ENCODE measurements at regions not wholly inside any gene's neighbourhood (a gene's known extent, or its start where the extent isn't known, plus 50 kb on each side); places are given as distances from the start of the nearest gene placed in this dataset.

DNA sequence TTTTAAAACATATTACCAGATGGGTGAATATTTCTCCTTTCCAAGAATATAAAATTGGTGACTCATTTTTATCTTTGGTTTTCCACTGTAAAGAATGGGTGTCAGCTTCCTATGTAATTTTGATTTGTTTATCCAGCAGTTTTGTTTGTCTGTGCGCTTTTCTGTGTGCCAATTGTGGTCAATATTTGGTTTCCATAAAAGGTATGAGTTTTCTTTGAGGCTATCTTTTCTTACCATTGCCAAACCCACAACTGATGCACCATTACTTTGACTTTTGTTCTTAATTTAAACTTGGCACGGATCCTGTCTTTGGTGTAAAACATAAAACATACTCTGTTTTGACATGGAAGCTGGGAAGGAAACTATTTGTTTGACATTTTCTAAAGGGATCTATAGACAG is 78.8 kb upstream of the NAV3 start:
- no peaks in the 10 kb centered on the region for H3K36me3 Mint-ChIP-seq
- Histone ChIP-seq H3K9me3 (ENCODE audit: low read depth) (no peaks in the 10 kb centered on the region), H3K27ac (no peak overlapping the region), H3K4me3 (no peak overlapping the region), H3F3A (ENCODE audit: low read depth) (no peaks in the 10 kb centered on the region), H3K79me2 (ENCODE audit: low read depth) (no peaks in the 10 kb centered on the region), H3K4me2 (no peak overlapping the region), H3K9ac (no peak overlapping the region), H3K27me3 (no peaks in the 10 kb centered on the region), H3K36me3 (no peaks in the 10 kb centered on the region), H3K4me1 (peaks cover 11% of the 10 kb centered on the region), H4K20me1 (ENCODE audit: low read depth) (peaks cover 3% of the 10 kb centered on the region), H2AFZ (replicated peaks) (no peak overlapping the region)
- H3K9me3 Mint-ChIP-seq = no peaks in the 10 kb centered on the region
- no peak for DNase-seq (ENCODE audit: low spot score)
- H3K27ac Mint-ChIP-seq = no peak overlapping the region
- no peak overlapping the region for H3K4me3 Mint-ChIP-seq
- TF ChIP-seq EZH2 (IDR thresholded peaks at IDR 0.05) = no peak
- no peak for TF ChIP-seq EZH2phosphoT487 (IDR thresholded peaks at IDR 0.05)
- TF ChIP-seq, protein P1, sequence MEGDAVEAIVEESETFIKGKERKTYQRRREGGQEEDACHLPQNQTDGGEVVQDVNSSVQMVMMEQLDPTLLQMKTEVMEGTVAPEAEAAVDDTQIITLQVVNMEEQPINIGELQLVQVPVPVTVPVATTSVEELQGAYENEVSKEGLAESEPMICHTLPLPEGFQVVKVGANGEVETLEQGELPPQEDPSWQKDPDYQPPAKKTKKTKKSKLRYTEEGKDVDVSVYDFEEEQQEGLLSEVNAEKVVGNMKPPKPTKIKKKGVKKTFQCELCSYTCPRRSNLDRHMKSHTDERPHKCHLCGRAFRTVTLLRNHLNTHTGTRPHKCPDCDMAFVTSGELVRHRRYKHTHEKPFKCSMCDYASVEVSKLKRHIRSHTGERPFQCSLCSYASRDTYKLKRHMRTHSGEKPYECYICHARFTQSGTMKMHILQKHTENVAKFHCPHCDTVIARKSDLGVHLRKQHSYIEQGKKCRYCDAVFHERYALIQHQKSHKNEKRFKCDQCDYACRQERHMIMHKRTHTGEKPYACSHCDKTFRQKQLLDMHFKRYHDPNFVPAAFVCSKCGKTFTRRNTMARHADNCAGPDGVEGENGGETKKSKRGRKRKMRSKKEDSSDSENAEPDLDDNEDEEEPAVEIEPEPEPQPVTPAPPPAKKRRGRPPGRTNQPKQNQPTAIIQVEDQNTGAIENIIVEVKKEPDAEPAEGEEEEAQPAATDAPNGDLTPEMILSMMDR (IDR thresholded peaks at IDR 0.05) = no peak
- peaks cover 5% of the 10 kb centered on the region for H3K4me1 Mint-ChIP-seq
- no peaks in the 10 kb centered on the region for H3K27me3 Mint-ChIP-seq (ENCODE audit: insufficient read depth, low read depth)

DNA sequence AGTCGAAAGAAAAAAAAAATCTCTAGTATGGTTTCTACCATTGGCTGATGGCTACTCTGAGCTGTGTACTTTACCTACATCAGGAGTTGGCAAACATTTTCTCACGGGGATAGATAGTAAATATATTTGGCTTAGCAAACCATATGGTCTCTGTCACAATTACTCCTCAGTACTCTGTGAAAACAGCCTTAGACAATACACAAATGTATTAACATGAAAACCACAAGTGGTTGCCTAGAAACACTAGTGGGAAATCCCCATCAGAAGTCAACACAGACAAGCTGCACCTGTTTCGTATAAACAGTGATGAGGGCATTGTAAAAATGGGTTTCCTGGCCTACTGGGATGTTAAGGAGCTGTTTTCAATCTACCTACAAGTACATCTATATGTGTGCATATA is 84.6 kb upstream of the NAV3 start:
- H3K4me1 Mint-ChIP-seq = peaks cover 3% of the 10 kb centered on the region
- no peak overlapping the region for H3K9ac ChIP-seq
- H3K27ac Mint-ChIP-seq = no peak overlapping the region
- H3K79me2 ChIP-seq (ENCODE audit: low read depth) = no peaks in the 10 kb centered on the region
- no peaks in the 10 kb centered on the region for H3K36me3 Mint-ChIP-seq
- peaks cover 5% of the 10 kb centered on the region for H3K4me1 ChIP-seq
- no peak overlapping the region for H3K27ac ChIP-seq
- DNase-seq (ENCODE audit: low spot score) = no peak
- no peaks in the 10 kb centered on the region for H3K36me3 ChIP-seq
- H3K9me3 Mint-ChIP-seq = no peaks in the 10 kb centered on the region
- no peak overlapping the region for H3K4me3 ChIP-seq
- H3F3A ChIP-seq (ENCODE audit: low read depth) = peaks cover 6% of the 10 kb centered on the region
- TF ChIP-seq EZH2 (IDR thresholded peaks at IDR 0.05) (no peak), EZH2phosphoT487 (IDR thresholded peaks at IDR 0.05) (no peak)
- TF ChIP-seq, protein P1 (IDR thresholded peaks at IDR 0.05) = no peak
- no peaks in the 10 kb centered on the region for H3K27me3 Mint-ChIP-seq (ENCODE audit: insufficient read depth, low read depth)
- H4K20me1 ChIP-seq (ENCODE audit: low read depth) = no peaks in the 10 kb centered on the region
- H3K9me3 ChIP-seq (ENCODE audit: low read depth) = no peaks in the 10 kb centered on the region
- no peak overlapping the region for H3K4me2 ChIP-seq
- H3K27me3 ChIP-seq = no peaks in the 10 kb centered on the region
- H2AFZ ChIP-seq (replicated peaks) = no peak overlapping the region
- no peak overlapping the region for H3K4me3 Mint-ChIP-seq

- no peak overlapping the region for H3K27ac ChIP-seq
- no peak overlapping the region for H3K9ac ChIP-seq
- TF ChIP-seq EZH2 (IDR thresholded peaks at IDR 0.05) (no peak), EZH2phosphoT487 (IDR thresholded peaks at IDR 0.05) (no peak)
- TF ChIP-seq, protein P1 (IDR thresholded peaks at IDR 0.05) = no peak
- Mint-ChIP-seq H3K27me3 (ENCODE audit: insufficient read depth, low read depth) (no peaks in the 10 kb centered on the region), H3K4me3 (no peak overlapping the region), H3K4me1 (peaks cover 3% of the 10 kb centered on the region), H3K27ac (no peak overlapping the region), H3K36me3 (no peaks in the 10 kb centered on the region), H3K9me3 (no peaks in the 10 kb centered on the region)
- H3K79me2 ChIP-seq (ENCODE audit: low read depth) = no peaks in the 10 kb centered on the region
- no peaks in the 10 kb centered on the region for H3K27me3 ChIP-seq
- no peaks in the 10 kb centered on the region for H3K36me3 ChIP-seq
- no peaks in the 10 kb centered on the region for H4K20me1 ChIP-seq (ENCODE audit: low read depth)
- H3K4me3 ChIP-seq = no peak overlapping the region
- peaks cover 11% of the 10 kb centered on the region for H3F3A ChIP-seq (ENCODE audit: low read depth)
- H3K4me2 ChIP-seq = no peak overlapping the region
- H3K4me1 ChIP-seq = peaks cover 9% of the 10 kb centered on the region
- H3K9me3 ChIP-seq (ENCODE audit: low read depth) = no peaks in the 10 kb centered on the region
- H2AFZ ChIP-seq (replicated peaks) = no peak overlapping the region
- no peak for DNase-seq (ENCODE audit: low spot score)
These were observed 85.1 kb upstream of the NAV3 start for GRCh38 chr12:77745624-77746023.

Data from neural progenitor cell (in vitro differentiated cells).